DOHH2 (cell line): ENCODE measurements at regions not wholly inside any gene's neighbourhood (a gene's known extent, or its start where the extent isn't known, plus 50 kb on each side); places are given as distances from the start of the nearest gene placed in this dataset.

ENCODE experiments used
- H3F3A ChIP-seq: fragments of 200-600 bp; sonication (generic), shearing (Covaris generic); 2 replicates; pipeline ENCODE4 v1.6.0; 2016; ENCODE audit warnings: antibody characterized with exemption, mild to moderate bottlenecking; ENCODE audit not compliant: control insufficient read depth, insufficient read depth
- H3K27ac ChIP-seq: fragments of 200-600 bp; sonication (generic); 2 replicates; pipeline ENCODE4 v1.5.1; 2014; ENCODE audit warnings: low read depth, mild to moderate bottlenecking, low read length, moderate library complexity
- H3K27me3 ChIP-seq: fragments of 200-600 bp; sonication (generic); 2 replicates; pipeline ENCODE4 v1.6.1; 2014; ENCODE audit warnings: mild to moderate bottlenecking, low read length, mixed read lengths; ENCODE audit not compliant: control insufficient read depth
- H3K36me3 ChIP-seq: fragments of 200-600 bp; sonication (generic); 2 replicates; pipeline ENCODE4 v1.6.1; 2014; ENCODE audit warnings: mild to moderate bottlenecking, low read length, moderate library complexity, mixed read lengths; ENCODE audit not compliant: control insufficient read depth
- H3K4me1 ChIP-seq: fragments of 200-600 bp; sonication (generic); 2 replicates; pipeline ENCODE4 v1.6.1; 2014; ENCODE audit warnings: mild to moderate bottlenecking, low read length, mixed read lengths; ENCODE audit not compliant: control insufficient read depth
- H3K4me2 ChIP-seq: fragments of 200-600 bp; sonication (generic); 2 replicates; pipeline ENCODE4 v1.6.0; 2014; ENCODE audit warnings: mild to moderate bottlenecking, low read length, moderate library complexity
- H3K4me3 ChIP-seq: fragments of 200-600 bp; sonication (generic); 2 replicates; pipeline ENCODE4 v1.5.1; 2014; ENCODE audit warnings: mild to moderate bottlenecking, low read length, mixed read lengths
- H3K79me2 ChIP-seq: fragments of 200-600 bp; sonication (generic); 2 replicates; pipeline ENCODE4 v1.6.1; 2014; ENCODE audit warnings: mild to moderate bottlenecking, low read length, mixed read lengths; ENCODE audit not compliant: control insufficient read depth
- H3K9me2 ChIP-seq: fragments of 200-600 bp; sonication (generic); replicated peaks from 2 replicates; pipeline ENCODE4 v1.6.1; 2014; ENCODE audit warnings: mild to moderate bottlenecking, low read length, mixed read lengths; ENCODE audit not compliant: control insufficient read depth
- H3K9me3 ChIP-seq: fragments of 200-600 bp; sonication (generic); 2 replicates; pipeline ENCODE4 v1.6.1; 2014; ENCODE audit warnings: antibody characterized with exemption, low read length, mixed read lengths; ENCODE audit not compliant: control insufficient read depth, insufficient read depth
- H4K20me1 ChIP-seq: fragments of 200-600 bp; sonication (generic); 2 replicates; pipeline ENCODE4 v1.6.0; 2014; ENCODE audit warnings: low read depth, mild to moderate bottlenecking, antibody characterized with exemption, low read length, moderate library complexity; ENCODE audit not compliant: control insufficient read depth, insufficient read depth
- CTCF ChIP-seq: fragments of 200-600 bp; sonication (generic); IDR thresholded peaks from one replicate; pipeline ENCODE4 v1.5.1; 2014; ENCODE audit warnings: antibody characterized with exemption, mild to moderate bottlenecking, low read depth, low read length; ENCODE audit not compliant: poor library complexity, severe bottlenecking
- EZH2phosphoT487 ChIP-seq: fragments of 200-600 bp; sonication (generic); IDR thresholded peaks from 2 replicates; pipeline ENCODE4 v1.6.1; 2017; ENCODE audit warnings: borderline replicate concordance, mild to moderate bottlenecking, antibody characterized with exemption, low read length, moderate library complexity, mixed read lengths

GRCh38 chr10:52908478-52908877 lies 135.9 kb upstream of the MBL2 start:
- H3K9me2 ChIP-seq, result no peaks in the 10 kb centered on the region
- H3K9me3 ChIP-seq, result no peaks in the 10 kb centered on the region
- H3K36me3 ChIP-seq, result no peaks in the 10 kb centered on the region
- H3K4me1 ChIP-seq, result no peaks in the 10 kb centered on the region
- TF ChIP-seq EZH2phosphoT487 (no peak), CTCF (no peak)
- H3K4me2 ChIP-seq, result no peak overlapping the region
- H3K27ac ChIP-seq, result no peak overlapping the region
- no peaks in the 10 kb centered on the region for H4K20me1 ChIP-seq
- H3K79me2 ChIP-seq, result no peaks in the 10 kb centered on the region
- H3K4me3 ChIP-seq, result no peak overlapping the region
- H3F3A ChIP-seq, result no peaks in the 10 kb centered on the region
- no peaks in the 10 kb centered on the region for H3K27me3 ChIP-seq

GRCh38 chr10:52906046-52906445 lies 133.5 kb upstream of the MBL2 start:
- no peaks in the 10 kb centered on the region for H4K20me1 ChIP-seq
- no peak overlapping the region for H3K27ac ChIP-seq
- H3K4me2 ChIP-seq, result no peak overlapping the region
- no peak overlapping the region for H3K4me3 ChIP-seq
- no peaks in the 10 kb centered on the region for H3F3A ChIP-seq
- H3K27me3 ChIP-seq, result no peaks in the 10 kb centered on the region
- no peaks in the 10 kb centered on the region for H3K79me2 ChIP-seq
- no peaks in the 10 kb centered on the region for H3K9me2 ChIP-seq
- H3K4me1 ChIP-seq, result no peaks in the 10 kb centered on the region
- no peaks in the 10 kb centered on the region for H3K9me3 ChIP-seq
- H3K36me3 ChIP-seq, result no peaks in the 10 kb centered on the region
- TF ChIP-seq CTCF, result no peak
- no peak for TF ChIP-seq EZH2phosphoT487

- H3K79me2 ChIP-seq, result no peaks in the 10 kb centered on the region
- no peaks in the 10 kb centered on the region for H3F3A ChIP-seq
- H4K20me1 ChIP-seq, result no peaks in the 10 kb centered on the region
- no peak overlapping the region for H3K27ac ChIP-seq
- H3K4me2 ChIP-seq, result no peak overlapping the region
- no peak overlapping the region for H3K4me3 ChIP-seq
- H3K9me3 ChIP-seq, result no peaks in the 10 kb centered on the region
- no peak for TF ChIP-seq CTCF
- TF ChIP-seq EZH2phosphoT487, result no peak
- H3K9me2 ChIP-seq, result no peaks in the 10 kb centered on the region
- H3K27me3 ChIP-seq, result no peaks in the 10 kb centered on the region
- no peaks in the 10 kb centered on the region for H3K4me1 ChIP-seq
- H3K36me3 ChIP-seq, result no peaks in the 10 kb centered on the region
Measured at GRCh38 chr10:52903397-52903938, 130.9 kb upstream of the MBL2 start.

GRCh38 chr10:52900593-52900992 lies 128.0 kb upstream of the MBL2 start:
- Histone ChIP-seq H3K4me1 (no peaks in the 10 kb centered on the region), H3K4me3 (no peak overlapping the region), H3K4me2 (no peak overlapping the region), H3F3A (no peaks in the 10 kb centered on the region), H3K9me2 (no peaks in the 10 kb centered on the region), H3K9me3 (no peaks in the 10 kb centered on the region), H3K27me3 (no peaks in the 10 kb centered on the region), H3K79me2 (no peaks in the 10 kb centered on the region), H3K36me3 (no peaks in the 10 kb centered on the region), H3K27ac (no peak overlapping the region), H4K20me1 (no peaks in the 10 kb centered on the region)
- TF ChIP-seq EZH2phosphoT487, result no peak
- no peak for TF ChIP-seq CTCF
